Brain microvascular endothelial cell (primary cell): ENCODE measurements at regions not wholly inside any gene's neighbourhood (a gene's known extent, or its start where the extent isn't known, plus 50 kb on each side); places are given as distances from the start of the nearest gene placed in this dataset.

Source experiments
- DNase-seq: peaks from one replicate; pipeline ENCODE4 v3.0.0-alpha.2; 2020
- H3K27ac ChIP-seq: fragments of 250-450 bp; sonication (Bioruptor Pico); 2 replicates; pipeline ENCODE4 v1.5.1; 2020; ENCODE audit warnings: mild to moderate bottlenecking, moderate library complexity
- H3K27me3 ChIP-seq: fragments of 250-450 bp; sonication (Bioruptor Pico); replicated peaks from 2 replicates; pipeline ENCODE4 v1.5.1; 2020; ENCODE audit warnings: mild to moderate bottlenecking
- H3K36me3 ChIP-seq: fragments of 250-450 bp; sonication (Bioruptor Pico); replicated peaks from 2 replicates; pipeline ENCODE4 v1.5.1; 2020; ENCODE audit warnings: mild to moderate bottlenecking
- H3K4me3 ChIP-seq: 2 replicates; pipeline ENCODE4 v1.5.1; 2011; ENCODE audit warnings: low read depth, mild to moderate bottlenecking, control low read depth, low read length, moderate library complexity
- in situ Hi-C: cut with HindIII; loops from 2 replicates; pipeline ENCODE4 v1.10.0; 2017; ENCODE audit warnings: low sequenced_read_pairs, low pct_ligation_motif_present
- TF ChIP-seq, protein P1 (sequence below): IDR thresholded peaks from 2 replicates; pipeline ENCODE4 v1.5.1; 2011; ENCODE audit warnings: low read depth, mild to moderate bottlenecking, moderate library complexity, low read length, control low read depth, inconsistent platforms; ENCODE audit errors: missing control alignments

DNA sequence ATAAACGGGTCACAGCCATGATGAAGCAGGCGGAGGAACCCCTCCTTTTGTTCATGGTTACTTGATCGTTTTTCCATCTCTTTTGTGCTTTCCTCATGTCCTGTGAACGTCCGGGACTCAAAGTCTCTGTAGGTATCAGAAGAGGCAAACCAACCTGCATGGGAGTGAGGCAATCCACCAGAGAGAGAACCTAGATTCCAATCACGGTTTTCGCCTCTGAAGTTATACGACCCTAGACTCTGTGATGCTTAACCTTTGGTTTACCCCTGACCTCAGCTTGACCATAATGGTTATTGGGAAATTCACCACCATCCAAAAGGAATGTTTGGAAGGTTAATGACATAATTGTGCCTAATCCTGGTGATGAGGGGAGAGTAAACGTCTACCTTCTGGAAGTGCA, 186.8 kb upstream of the PRICKLE1 start:
- DNase-seq: no peak
- in situ Hi-C loops: no loop called here
- no peaks in the 10 kb centered on the region for H3K27me3 ChIP-seq

DNA sequence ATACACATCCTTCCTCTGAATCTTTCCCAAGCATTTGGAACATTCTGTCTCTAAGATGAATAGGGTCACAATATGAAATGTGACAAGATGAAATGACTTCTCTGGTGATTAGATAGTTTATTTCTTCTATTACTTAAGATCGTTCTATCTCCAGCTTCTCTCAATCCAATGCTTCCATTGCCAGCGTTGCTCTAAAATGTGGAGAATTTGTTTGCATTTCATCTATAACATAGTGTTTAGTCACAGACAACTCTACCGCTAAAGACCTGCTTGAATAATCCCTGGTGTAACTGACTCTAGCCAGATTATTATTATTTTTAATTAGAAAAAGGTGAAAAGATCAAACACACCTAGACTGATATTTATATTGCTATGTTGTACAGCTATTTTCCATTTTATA, 184.7 kb upstream of the PRICKLE1 start:
- Histone ChIP-seq H3K27ac (no peak overlapping the region), H3K4me3 (no peak overlapping the region), H3K27me3 (no peaks in the 10 kb centered on the region), H3K36me3 (no peaks in the 10 kb centered on the region)
- in situ Hi-C loops: no loop called here
- no peak for DNase-seq
- TF ChIP-seq, protein P1, sequence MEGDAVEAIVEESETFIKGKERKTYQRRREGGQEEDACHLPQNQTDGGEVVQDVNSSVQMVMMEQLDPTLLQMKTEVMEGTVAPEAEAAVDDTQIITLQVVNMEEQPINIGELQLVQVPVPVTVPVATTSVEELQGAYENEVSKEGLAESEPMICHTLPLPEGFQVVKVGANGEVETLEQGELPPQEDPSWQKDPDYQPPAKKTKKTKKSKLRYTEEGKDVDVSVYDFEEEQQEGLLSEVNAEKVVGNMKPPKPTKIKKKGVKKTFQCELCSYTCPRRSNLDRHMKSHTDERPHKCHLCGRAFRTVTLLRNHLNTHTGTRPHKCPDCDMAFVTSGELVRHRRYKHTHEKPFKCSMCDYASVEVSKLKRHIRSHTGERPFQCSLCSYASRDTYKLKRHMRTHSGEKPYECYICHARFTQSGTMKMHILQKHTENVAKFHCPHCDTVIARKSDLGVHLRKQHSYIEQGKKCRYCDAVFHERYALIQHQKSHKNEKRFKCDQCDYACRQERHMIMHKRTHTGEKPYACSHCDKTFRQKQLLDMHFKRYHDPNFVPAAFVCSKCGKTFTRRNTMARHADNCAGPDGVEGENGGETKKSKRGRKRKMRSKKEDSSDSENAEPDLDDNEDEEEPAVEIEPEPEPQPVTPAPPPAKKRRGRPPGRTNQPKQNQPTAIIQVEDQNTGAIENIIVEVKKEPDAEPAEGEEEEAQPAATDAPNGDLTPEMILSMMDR: no peak

More for the DNA sequence above, 186.8 kb upstream of the PRICKLE1 start:
- no peak overlapping the region for H3K27ac ChIP-seq
- no peak overlapping the region for H3K4me3 ChIP-seq
- TF ChIP-seq, protein P1: no peak
- no peaks in the 10 kb centered on the region for H3K36me3 ChIP-seq

DNA sequence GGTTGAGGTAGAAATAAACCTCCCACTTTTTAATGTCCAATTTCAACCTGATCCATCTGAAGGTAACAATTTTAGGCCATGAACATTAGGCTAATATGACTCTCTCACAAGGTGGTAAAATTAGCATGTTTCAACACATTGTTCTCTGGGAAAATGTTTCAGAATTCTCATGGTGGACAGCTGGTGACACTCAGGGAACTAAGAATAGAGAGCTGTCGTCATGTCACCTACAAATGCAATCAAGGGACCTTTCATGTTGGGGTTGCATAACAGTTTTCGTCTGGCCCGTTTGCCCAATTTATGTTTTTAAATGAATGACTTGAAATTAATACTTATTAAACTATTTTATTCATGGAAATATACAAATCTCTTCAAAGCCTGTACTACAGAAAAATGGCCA, 180.7 kb upstream of the PRICKLE1 start:
- DNase-seq: no peak
- Histone ChIP-seq H3K27ac (no peak overlapping the region), H3K4me3 (no peak overlapping the region), H3K27me3 (no peaks in the 10 kb centered on the region), H3K36me3 (no peaks in the 10 kb centered on the region)
- in situ Hi-C loops: no loop called here
- TF ChIP-seq, protein P1: no peak

DNA sequence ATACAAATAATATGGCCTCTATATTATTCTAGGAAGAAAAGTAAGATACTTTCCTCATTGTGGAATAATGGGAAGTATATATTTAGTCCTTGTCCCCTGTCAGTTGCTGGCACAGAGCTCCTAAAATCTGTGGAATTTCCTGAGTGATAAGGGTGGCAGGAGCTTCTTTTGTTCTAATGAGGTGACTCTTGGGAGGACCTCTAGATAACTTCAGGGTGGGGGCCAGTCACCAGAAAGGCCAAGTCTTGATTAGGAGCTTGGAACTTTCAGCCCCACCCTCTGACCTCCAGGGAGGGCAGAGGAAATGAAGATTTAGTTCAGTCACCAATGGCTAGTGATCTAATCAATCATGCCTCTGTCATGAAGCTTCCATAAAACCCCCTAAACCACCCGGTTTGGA, 179.9 kb upstream of the PRICKLE1 start:
- no peaks in the 10 kb centered on the region for H3K27me3 ChIP-seq
- in situ Hi-C loops: no loop called here
- no peak overlapping the region for H3K27ac ChIP-seq
- TF ChIP-seq, protein P1: no peak
- no peaks in the 10 kb centered on the region for H3K36me3 ChIP-seq
- DNase-seq: no peak
- no peak overlapping the region for H3K4me3 ChIP-seq

DNA sequence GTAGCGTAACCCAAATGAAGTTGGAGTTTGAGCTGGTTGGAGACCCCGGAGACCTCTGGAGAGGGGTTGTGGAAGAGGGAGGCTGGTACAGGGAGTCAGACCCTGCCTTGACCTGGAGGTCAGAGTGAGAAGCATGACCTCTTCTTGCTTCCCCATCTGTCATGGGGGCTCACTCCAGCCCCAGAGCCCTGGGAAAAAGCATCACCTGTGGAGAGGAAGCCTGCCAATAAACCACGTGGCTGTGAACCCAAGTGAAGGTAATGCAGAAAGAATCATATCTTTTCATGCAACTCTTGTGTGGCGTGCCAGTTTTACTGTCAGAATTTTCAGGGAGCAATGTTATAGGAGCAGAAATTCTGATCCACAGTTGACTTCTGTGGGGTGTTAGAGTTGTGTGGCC, 178.5 kb upstream of the PRICKLE1 start:
- no peak overlapping the region for H3K4me3 ChIP-seq
- in situ Hi-C loops: no loop called here

DNA sequence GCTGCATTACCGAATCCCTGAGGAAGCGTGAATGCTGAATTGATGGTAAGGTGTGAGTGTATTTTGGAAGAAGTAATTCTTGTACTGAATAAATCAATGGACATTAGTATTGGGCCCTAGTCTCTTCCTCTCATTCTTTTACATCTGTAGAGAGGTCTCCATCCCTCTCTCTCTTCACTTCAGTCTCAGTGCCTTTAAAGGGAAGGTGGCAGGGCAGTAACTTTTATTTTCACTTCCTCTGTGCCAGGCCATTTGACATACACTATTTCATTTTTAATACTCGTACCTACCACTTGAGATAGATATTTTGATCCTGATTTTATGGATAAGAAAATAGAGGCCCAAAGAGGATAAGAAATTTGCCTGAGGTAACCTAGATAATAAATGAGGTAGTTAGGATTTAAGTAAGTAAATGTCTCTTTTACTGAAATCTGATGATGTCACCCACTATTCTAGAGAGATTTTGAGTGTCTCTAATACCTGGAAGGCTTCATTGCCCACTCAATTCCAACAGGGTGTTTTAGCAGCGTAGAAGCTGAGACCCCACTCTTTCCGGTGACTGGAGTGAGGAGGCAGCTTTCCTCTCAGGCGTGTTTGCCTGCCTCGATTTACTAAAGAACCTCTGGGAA, 177.9 kb upstream of the PRICKLE1 start:
- TF ChIP-seq, protein P1: no peak
- no peak for DNase-seq
- Histone ChIP-seq H3K4me3 (no peak overlapping the region), H3K36me3 (no peaks in the 10 kb centered on the region), H3K27me3 (no peaks in the 10 kb centered on the region), H3K27ac (no peak overlapping the region)
- in situ Hi-C loops: no loop called here

More for the DNA sequence above, 178.5 kb upstream of the PRICKLE1 start:
- no peaks in the 10 kb centered on the region for H3K27me3 ChIP-seq
- no peaks in the 10 kb centered on the region for H3K36me3 ChIP-seq
- no peak overlapping the region for H3K27ac ChIP-seq
- TF ChIP-seq, protein P1: no peak
- DNase-seq: no peak
